HEK293 (cell line): ENCODE measurements at regions not wholly inside any gene's neighbourhood (a gene's known extent, or its start where the extent isn't known, plus 50 kb on each side); places are given as distances from the start of the nearest gene placed in this dataset.

Source experiments
- CTCF ChIP-seq: fragments of 450-650 bp; formaldehyde crosslinking; IDR thresholded peaks from 2 replicates; pipeline ENCODE4 v1.5.1; 2016; ENCODE audit warnings: missing biosample characterization, missing genetic modification characterization
- PRDM4 ChIP-seq: fragments of 450-650 bp; formaldehyde crosslinking; IDR thresholded peaks from 2 replicates; pipeline ENCODE4 v1.5.1; 2017; ENCODE audit warnings: missing biosample characterization, missing genetic modification characterization
- ZNF121 ChIP-seq: fragments of 450-650 bp; formaldehyde crosslinking; IDR thresholded peaks from 2 replicates; pipeline ENCODE4 v1.5.1; 2016; ENCODE audit warnings: missing biosample characterization, missing genetic modification characterization
- ZNF248 ChIP-seq: fragments of 450-650 bp; formaldehyde crosslinking; IDR thresholded peaks from 2 replicates; pipeline ENCODE4 v1.5.1; 2017; ENCODE audit warnings: missing biosample characterization, missing genetic modification characterization
- ZNF341 ChIP-seq: fragments of 450-650 bp; formaldehyde crosslinking; IDR thresholded peaks from 2 replicates; pipeline ENCODE4; 2016; ENCODE audit warnings: low read depth, missing biosample characterization, missing genetic modification characterization
- ZNF792 ChIP-seq: fragments of 450-650 bp; formaldehyde crosslinking; IDR thresholded peaks from 2 replicates; pipeline ENCODE4 v1.5.1; 2016; ENCODE audit warnings: missing biosample characterization, missing genetic modification characterization
- ZXDB ChIP-seq: fragments of 450-650 bp; formaldehyde crosslinking; IDR thresholded peaks from 2 replicates; pipeline ENCODE4 v1.5.1; 2016; ENCODE audit warnings: missing biosample characterization, missing genetic modification characterization
- TF ChIP-seq, protein P1 (sequence below): fragments of 450-650 bp; formaldehyde crosslinking; IDR thresholded peaks from 2 replicates; pipeline ENCODE4 v1.5.1; 2016; ENCODE audit warnings: missing biosample characterization, missing genetic modification characterization

- TF ChIP-seq ZNF341 (tag by site-specific recombination) (no peak), ZNF248 (tag by site-specific recombination) (no peak), CTCF (tag by site-specific recombination) (no peak), ZNF792 (tag by site-specific recombination) (no peak), ZXDB (tag by site-specific recombination) (no peak), ZNF121 (no peak), PRDM4 (no peak)
- TF ChIP-seq, protein P1, sequence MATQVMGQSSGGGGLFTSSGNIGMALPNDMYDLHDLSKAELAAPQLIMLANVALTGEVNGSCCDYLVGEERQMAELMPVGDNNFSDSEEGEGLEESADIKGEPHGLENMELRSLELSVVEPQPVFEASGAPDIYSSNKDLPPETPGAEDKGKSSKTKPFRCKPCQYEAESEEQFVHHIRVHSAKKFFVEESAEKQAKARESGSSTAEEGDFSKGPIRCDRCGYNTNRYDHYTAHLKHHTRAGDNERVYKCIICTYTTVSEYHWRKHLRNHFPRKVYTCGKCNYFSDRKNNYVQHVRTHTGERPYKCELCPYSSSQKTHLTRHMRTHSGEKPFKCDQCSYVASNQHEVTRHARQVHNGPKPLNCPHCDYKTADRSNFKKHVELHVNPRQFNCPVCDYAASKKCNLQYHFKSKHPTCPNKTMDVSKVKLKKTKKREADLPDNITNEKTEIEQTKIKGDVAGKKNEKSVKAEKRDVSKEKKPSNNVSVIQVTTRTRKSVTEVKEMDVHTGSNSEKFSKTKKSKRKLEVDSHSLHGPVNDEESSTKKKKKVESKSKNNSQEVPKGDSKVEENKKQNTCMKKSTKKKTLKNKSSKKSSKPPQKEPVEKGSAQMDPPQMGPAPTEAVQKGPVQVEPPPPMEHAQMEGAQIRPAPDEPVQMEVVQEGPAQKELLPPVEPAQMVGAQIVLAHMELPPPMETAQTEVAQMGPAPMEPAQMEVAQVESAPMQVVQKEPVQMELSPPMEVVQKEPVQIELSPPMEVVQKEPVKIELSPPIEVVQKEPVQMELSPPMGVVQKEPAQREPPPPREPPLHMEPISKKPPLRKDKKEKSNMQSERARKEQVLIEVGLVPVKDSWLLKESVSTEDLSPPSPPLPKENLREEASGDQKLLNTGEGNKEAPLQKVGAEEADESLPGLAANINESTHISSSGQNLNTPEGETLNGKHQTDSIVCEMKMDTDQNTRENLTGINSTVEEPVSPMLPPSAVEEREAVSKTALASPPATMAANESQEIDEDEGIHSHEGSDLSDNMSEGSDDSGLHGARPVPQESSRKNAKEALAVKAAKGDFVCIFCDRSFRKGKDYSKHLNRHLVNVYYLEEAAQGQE (tag by site-specific recombination) = no peak
These were observed 468.0 kb downstream of the FUT8 start for GRCh38 chr14:65880507-65880906.
